H1 (cell line): ENCODE measurements at regions not wholly inside any gene's neighbourhood (a gene's known extent, or its start where the extent isn't known, plus 50 kb on each side); places are given as distances from the start of the nearest gene placed in this dataset.

Experiments used
- CTCF ChIA-PET: fragments of 300-600 bp; sonication (Branson Sonifier 250); formaldehyde crosslinking; loops from one replicate; lab custom pipeline; 2021; ENCODE audit not compliant: partially characterized antibody; lab: Charles Lee
- POLR2A ChIA-PET: fragments of 300-600 bp; sonication (Branson Sonifier 250); formaldehyde crosslinking; loops from one replicate; lab custom pipeline; 2021; ENCODE audit warnings: inconsistent platforms; ENCODE audit not compliant: partially characterized antibody; lab: Charles Lee
- DNase-seq, 2 experiments: peaks; one replicate each; pipeline versions ENCODE4 v3.0.0 to v3.0.0-alpha.2; 2010 to 2022; ENCODE audit warnings: low spot score in 2 of 2, low read depth in 1 of 2, mixed read lengths in 1 of 2
- FAIRE-seq: peaks from 2 replicates; lab custom pipeline; 2011; peaks lifted over from hg19 to GRCh38; lab: Jason Lieb, UNC
- H2AFZ ChIP-seq: 2 replicates; pipeline ENCODE4 v1.8.1; 2012; ENCODE audit warnings: low read length, inconsistent platforms
- H2AK5ac ChIP-seq: 2 replicates; pipeline ENCODE4 v1.6.1; 2013; ENCODE audit warnings: low read depth, low read length
- H2BK120ac ChIP-seq: replicated peaks from 2 replicates; pipeline ENCODE3; 2013; ENCODE audit warnings: low read depth, low read length, inconsistent platforms
- H2BK12ac ChIP-seq: 2 replicates; pipeline ENCODE4 v1.6.1; 2013; ENCODE audit warnings: low read depth, low read length
- H2BK15ac ChIP-seq: 2 replicates; pipeline ENCODE4 v1.6.1; 2013; ENCODE audit warnings: low read length
- H2BK20ac ChIP-seq: 2 replicates; pipeline ENCODE4 v1.6.1; 2013; ENCODE audit warnings: low read length
- H2BK5ac ChIP-seq: 2 replicates; pipeline ENCODE4 v1.6.1; 2013; ENCODE audit warnings: low read depth, low read length
- H3K14ac ChIP-seq: 2 replicates; pipeline ENCODE4 v1.6.1; 2013; ENCODE audit warnings: inconsistent platforms; ENCODE audit not compliant: insufficient read length
- H3K18ac ChIP-seq: 2 replicates; pipeline ENCODE4 v1.6.1; 2013; ENCODE audit warnings: low read length; ENCODE audit errors: extremely low read depth
- H3K23ac ChIP-seq: 2 replicates; pipeline ENCODE4 v1.6.1; 2013; ENCODE audit warnings: inconsistent platforms; ENCODE audit not compliant: insufficient read length
- H3K23me2 ChIP-seq: 2 replicates; pipeline ENCODE4 v1.6.1; 2013; ENCODE audit warnings: low read depth, low read length
- H3K27ac ChIP-seq: 2 replicates; pipeline ENCODE4 v1.6.1; 2011; ENCODE audit warnings: low read depth, low read length, inconsistent platforms
- H3K27me3 ChIP-seq, 4 experiments: replicated peaks in 1 of 4; 1 replicate in 1 of 4; 2 replicates in 3 of 4; pipeline versions ENCODE4 v1.6.1 to v1.8.1; 2011 to 2013; ENCODE audit warnings: low read length in 3 of 4, mild to moderate bottlenecking in 3 of 4, inconsistent platforms in 2 of 4, mixed read lengths in 2 of 4, moderate library complexity in 1 of 4; ENCODE audit not compliant: control insufficient read depth in 3 of 4, insufficient read depth in 3 of 4; ENCODE audit errors: extremely low read depth in 1 of 4
- H3K36me3 ChIP-seq, 4 experiments: 2 replicates each; pipeline versions ENCODE4 v1.6.1 to v1.8.1; 2011 to 2013; ENCODE audit warnings: mild to moderate bottlenecking in 4 of 4, low read length in 3 of 4, moderate library complexity in 2 of 4, control low read depth in 1 of 4, inconsistent platforms in 1 of 4; ENCODE audit not compliant: insufficient read depth in 4 of 4, control insufficient read depth in 2 of 4
- H3K4ac ChIP-seq: replicated peaks from 2 replicates; pipeline ENCODE3; 2013; ENCODE audit warnings: low read length, low read depth, mixed read lengths, inconsistent platforms; ENCODE audit not compliant: insufficient read length
- H3K4me1 ChIP-seq, 4 experiments: replicated peaks in 1 of 4; 1 replicate in 1 of 4; 2 replicates in 3 of 4; pipeline versions ENCODE4 v1.6.1 to v1.8.1; 2011 to 2013; ENCODE audit warnings: low read length in 3 of 4, inconsistent platforms in 2 of 4, mixed read lengths in 1 of 4; ENCODE audit not compliant: insufficient read depth in 4 of 4, control insufficient read depth in 3 of 4
- H3K4me2 ChIP-seq, 2 experiments: 2 replicates each; pipeline versions ENCODE4 v1.6.1 to v1.8.1; 2011 to 2013; ENCODE audit warnings: low read depth in 2 of 2, low read length in 2 of 2, control low read depth in 1 of 2, inconsistent platforms in 1 of 2, mild to moderate bottlenecking in 1 of 2; ENCODE audit not compliant: insufficient read depth in 1 of 2
- H3K4me3 ChIP-seq, 4 experiments: fragments of 200-600, 300-600 bp in 1 of 4; sonication (generic), shearing (Covaris generic), sonication (Bioruptor Twin) in 1 of 4; 2 replicates each; pipeline versions ENCODE4 v1.5.1 to v1.8.1; 2011 to 2016; ENCODE audit warnings: low read length in 4 of 4, low read depth in 3 of 4, control low read depth in 2 of 4, inconsistent platforms in 2 of 4, mild to moderate bottlenecking in 2 of 4, mixed read lengths in 1 of 4, moderate library complexity in 1 of 4; ENCODE audit not compliant: insufficient read depth in 2 of 4; ENCODE audit errors: extremely low read depth in 1 of 4
- H3K56ac ChIP-seq: replicated peaks from 2 replicates; pipeline ENCODE3; 2013; ENCODE audit warnings: low read depth, mild to moderate bottlenecking, mixed read lengths, low read length, inconsistent platforms; ENCODE audit not compliant: insufficient read length
- H3K79me1 ChIP-seq: 2 replicates; pipeline ENCODE4 v1.6.1; 2013; ENCODE audit warnings: low read depth, low read length, control low read depth
- H3K79me2 ChIP-seq, 2 experiments: 2 replicates each; pipeline versions ENCODE4 v1.6.1 to v1.8.1; 2012 to 2013; ENCODE audit warnings: low read length in 2 of 2, mild to moderate bottlenecking in 2 of 2, inconsistent platforms in 1 of 2; ENCODE audit not compliant: insufficient read depth in 2 of 2, control insufficient read depth in 1 of 2
- H3K9ac ChIP-seq, 4 experiments: replicated peaks in 1 of 4; 1 replicate in 1 of 4; 2 replicates in 3 of 4; pipeline versions ENCODE4 v1.6.1 to v1.8.1; 2011 to 2013; ENCODE audit warnings: low read depth in 3 of 4, low read length in 3 of 4, control low read depth in 2 of 4, mild to moderate bottlenecking in 2 of 4, moderate library complexity in 2 of 4, inconsistent platforms in 1 of 4; ENCODE audit errors: extremely low read depth in 1 of 4
- H3K9me3 ChIP-seq, 2 experiments: 2 replicates each; pipeline versions ENCODE4 v1.6.1 to v1.8.1; 2012 to 2013; ENCODE audit warnings: mild to moderate bottlenecking in 2 of 2, moderate library complexity in 2 of 2, control low read depth in 1 of 2, inconsistent platforms in 1 of 2, low read depth in 1 of 2, low read length in 1 of 2, mixed read lengths in 1 of 2; ENCODE audit not compliant: insufficient read depth in 2 of 2
- H4K20me1 ChIP-seq, 2 experiments: replicated peaks in 1 of 2; 2 replicates each; pipeline versions ENCODE3 to v1.8.1; 2011 to 2013; ENCODE audit warnings: inconsistent platforms in 2 of 2, low read length in 2 of 2, mild to moderate bottlenecking in 1 of 2; ENCODE audit not compliant: insufficient read depth in 2 of 2, control insufficient read depth in 1 of 2
- H4K5ac ChIP-seq: 2 replicates; pipeline ENCODE4 v1.6.1; 2013; ENCODE audit warnings: low read length, low read depth, mixed read lengths, inconsistent platforms; ENCODE audit not compliant: insufficient read length
- H4K8ac ChIP-seq: 2 replicates; pipeline ENCODE4 v1.8.0; 2013; ENCODE audit warnings: mild to moderate bottlenecking, moderate library complexity, low read length, inconsistent platforms; ENCODE audit not compliant: insufficient read depth; ENCODE audit errors: extremely low read depth
- H4K91ac ChIP-seq: replicated peaks from 2 replicates; pipeline ENCODE3; 2013; ENCODE audit warnings: low read length, mixed read lengths, inconsistent platforms; ENCODE audit not compliant: insufficient read length
- ATF2 ChIP-seq: IDR thresholded peaks from 2 replicates; pipeline ENCODE4 v1.6.1; 2012; ENCODE audit warnings: low read length, inconsistent platforms
- GTF2F1 ChIP-seq: IDR thresholded peaks from 2 replicates; pipeline ENCODE4 v1.6.1; 2012; ENCODE audit warnings: low read depth, low read length, improper control_type of control experiment, borderline replicate concordance
- JUND ChIP-seq: IDR thresholded peaks from 2 replicates; pipeline ENCODE4 v1.6.1; 2011; ENCODE audit warnings: mild to moderate bottlenecking, improper control_type of control experiment, low read length
- KDM1A ChIP-seq: fragments of 200-600, 300-600 bp; sonication (generic); IDR thresholded peaks from 2 replicates; pipeline ENCODE4 v1.7.1; 2016; ENCODE audit warnings: mild to moderate bottlenecking, low read length, borderline replicate concordance
- NRF1 ChIP-seq: IDR thresholded peaks from 2 replicates; pipeline ENCODE4 v1.6.1; 2011; ENCODE audit warnings: mild to moderate bottlenecking, low read depth, low read length, improper control_type of control experiment
- PHF8 ChIP-seq: fragments of 200-600 bp; sonication (generic); conservative IDR thresholded peaks from 2 replicates; pipeline ENCODE4 v1.7.1; 2012; ENCODE audit warnings: low read depth, mild to moderate bottlenecking, inconsistent platforms, low read length, moderate library complexity
- POLR2A ChIP-seq, 2 experiments: IDR thresholded peaks; 1 replicate in 1 of 2; 2 replicates in 1 of 2; pipeline ENCODE4 v1.6.1; 2011; ENCODE audit warnings: low read depth in 2 of 2, low read length in 2 of 2, mild to moderate bottlenecking in 2 of 2; ENCODE audit errors: control extremely low read depth in 1 of 2
- POU5F1 ChIP-seq: IDR thresholded peaks from 2 replicates; pipeline ENCODE4 v1.6.1; 2011; ENCODE audit warnings: low read depth, mild to moderate bottlenecking, low read length, moderate library complexity
- RNF2 ChIP-seq: fragments of 200-900, 300-1000 bp; sonication (generic); IDR thresholded peaks from 2 replicates; pipeline ENCODE4 v1.7.1; 2016; ENCODE audit warnings: borderline replicate concordance, low read depth, mild to moderate bottlenecking, antibody characterized with exemption, low read length; ENCODE audit not compliant: poor library complexity, severe bottlenecking; ENCODE audit errors: missing control alignments
- RXRA ChIP-seq: IDR thresholded peaks from 2 replicates; pipeline ENCODE4 v1.6.1; 2011; ENCODE audit warnings: low read depth, mild to moderate bottlenecking, low read length, moderate library complexity; ENCODE audit not compliant: insufficient read depth
- SIX5 ChIP-seq: IDR thresholded peaks from 2 replicates; pipeline ENCODE4 v1.6.1; 2011; ENCODE audit warnings: mild to moderate bottlenecking, low read depth, low read length
- USF2 ChIP-seq: IDR thresholded peaks from 2 replicates; pipeline ENCODE4 v1.6.1; 2011; ENCODE audit warnings: low read length, improper control_type of control experiment
- WGBS, 2 experiments: shearing (Covaris generic) in 1 of 2; methylation state at CpG; one replicate each; pipeline versions ENCODE4 v1.1.6 to v1.1.7; 2013 to 2015; ENCODE audit warnings: low lambda C conversion rate in 2 of 2, mixed read lengths in 2 of 2, inconsistent platforms in 1 of 2, low coverage in 1 of 2, missing lambda C conversion rate in 1 of 2; ENCODE audit not compliant: insufficient replicate concordance in 2 of 2, insufficient coverage in 1 of 2, insufficient read length in 1 of 2; ENCODE audit errors: extremely low coverage in 1 of 2, missing lambda C conversion rate in 1 of 2; 5-methylcytosine and 5-hydroxymethylcytosine counted together

GRCh38 chr1:234782791-234783190 lies 172.8 kb upstream of the IRF2BP2 start:
- Histone ChIP-seq H3K27me3 (0 out of 7 replicates have a peak, but pooled peaks cover 0 to 4% (median 0%) of the 10 kb centered on the region in 4 experiments), H3K14ac (no peak overlapping the region), H2BK5ac (no peak overlapping the region), H2BK20ac (0 out of 2 replicates have a peak overlapping the region, but pooled peaks have one; percentile 9), H3K4me3 (no peak overlapping the region), H3K4me1 (peaks cover 0 to 8% (median 0%) of the 10 kb centered on the region in 4 experiments; a peak in 4 of 7 replicates), H3K79me2 (no peaks in the 10 kb centered on the region), H3K27ac (no peak overlapping the region), H3K9ac (no peak overlapping the region), H4K8ac (no peak overlapping the region), H4K5ac (no peak overlapping the region), H3K23me2 (no peaks in the 10 kb centered on the region), H4K91ac (no peak overlapping the region), H3K56ac (no peak overlapping the region), H3K4me2 (no peak overlapping the region), H3K9me3 (no peaks in the 10 kb centered on the region; a peak in 1 of 4 replicates), H2AK5ac (no peak overlapping the region), H2AFZ (no peak overlapping the region; the same call in 1 of the 2 replicates), H4K20me1 (no peaks in the 10 kb centered on the region), H2BK15ac (no peak overlapping the region), H3K79me1 (no peaks in the 10 kb centered on the region), H3K36me3 (no peaks in the 10 kb centered on the region), H3K4ac (no peak overlapping the region), H3K23ac (no peak overlapping the region), H2BK12ac (no peak overlapping the region), H3K18ac (no peak overlapping the region), H2BK120ac (no peak overlapping the region)
- WGBS, 2 experiments = 74% methylated on average over 2 of the region's 2 CpGs; no CpG with 5 or more reads in 1 of the 2 experiments
- POLR2A ChIA-PET = no interaction called here
- no peak for DNase-seq
- CTCF ChIA-PET = no interaction called here
- FAIRE-seq = no peak
- TF ChIP-seq NRF1 (no peak), POU5F1 (no peak), JUND (no peak), GTF2F1 (no peak), ATF2 (no peak), KDM1A (no peak), USF2 (no peak; the same call in 1 of the 2 replicates), POLR2A (IDR thresholded peaks at IDR 0.05; ENCODE audit: control extremely low read depth in 1 of 2, low read depth in 2 of 2, low read length in 2 of 2) (no peak), RXRA (no peak), PHF8 (no peak), SIX5 (no peak), RNF2 (no peak)
